Osteocyte (in vitro differentiated cells): ENCODE measurements at regions not wholly inside any gene's neighbourhood (a gene's known extent, or its start where the extent isn't known, plus 50 kb on each side); places are given as distances from the start of the nearest gene placed in this dataset.

Experiments
- DNase-seq: peaks from one replicate; pipeline ENCODE4 v3.0.0; 2021; ENCODE audit warnings: mixed read lengths; ENCODE audit not compliant: unreplicated experiment; ENCODE audit errors: extremely low spot score
- H3K27ac Mint-ChIP-seq: one replicate; pipeline ENCODE4 v1.8.0; 2021; ENCODE audit warnings: mild to moderate bottlenecking, mixed read lengths; ENCODE audit not compliant: unreplicated experiment
- H3K27me3 Mint-ChIP-seq: one replicate; pipeline ENCODE4 v1.8.0; 2021; ENCODE audit warnings: mixed read lengths; ENCODE audit not compliant: unreplicated experiment
- H3K36me3 Mint-ChIP-seq: one replicate; pipeline ENCODE4 v1.8.0; 2021; ENCODE audit warnings: mixed read lengths; ENCODE audit not compliant: unreplicated experiment
- H3K4me1 Mint-ChIP-seq: one replicate; pipeline ENCODE4 v1.8.0; 2021; ENCODE audit warnings: mixed read lengths; ENCODE audit not compliant: unreplicated experiment
- H3K4me3 Mint-ChIP-seq: one replicate; pipeline ENCODE4 v1.8.0; 2021; ENCODE audit warnings: mild to moderate bottlenecking, moderate library complexity, mixed read lengths; ENCODE audit not compliant: unreplicated experiment
- H3K9me3 Mint-ChIP-seq: one replicate; pipeline ENCODE4 v1.8.0; 2021; ENCODE audit warnings: mixed read lengths; ENCODE audit not compliant: unreplicated experiment
- TF ChIP-seq, protein P1 (sequence below): fragments of 200-600 bp; sonication (generic); IDR thresholded peaks from 2 replicates; pipeline ENCODE4 v1.5.0; 2021; ENCODE audit warnings: antibody characterized with exemption, mild to moderate bottlenecking, moderate library complexity

DNA sequence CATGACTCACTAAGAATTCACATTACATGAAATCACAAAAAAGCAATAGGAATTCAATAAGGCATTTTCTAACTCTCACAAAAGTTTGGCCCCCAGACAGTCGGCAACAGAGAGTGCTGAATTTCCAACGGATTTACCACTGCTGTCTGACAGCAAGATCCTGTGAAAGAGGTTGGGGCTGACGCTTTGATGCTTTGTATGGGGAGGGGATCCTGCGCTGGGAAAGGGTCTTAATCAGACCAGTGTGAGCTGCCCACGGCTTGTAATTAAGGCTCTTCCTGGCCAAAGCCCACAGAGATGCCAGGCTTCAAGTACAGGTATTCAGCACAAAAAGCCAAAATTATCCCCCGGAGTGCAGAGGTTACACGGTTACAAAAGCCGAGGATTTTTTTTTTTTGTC, 66.8 kb upstream of the TMCC3 start:
- Mint-ChIP-seq H3K27me3 (peaks cover 20% of the 10 kb centered on the region), H3K36me3 (no peaks in the 10 kb centered on the region), H3K9me3 (no peaks in the 10 kb centered on the region), H3K4me3 (no peak overlapping the region), H3K4me1 (peaks cover 9% of the 10 kb centered on the region), H3K27ac (no peak overlapping the region)
- DNase-seq, result no peak
- TF ChIP-seq, protein P1, sequence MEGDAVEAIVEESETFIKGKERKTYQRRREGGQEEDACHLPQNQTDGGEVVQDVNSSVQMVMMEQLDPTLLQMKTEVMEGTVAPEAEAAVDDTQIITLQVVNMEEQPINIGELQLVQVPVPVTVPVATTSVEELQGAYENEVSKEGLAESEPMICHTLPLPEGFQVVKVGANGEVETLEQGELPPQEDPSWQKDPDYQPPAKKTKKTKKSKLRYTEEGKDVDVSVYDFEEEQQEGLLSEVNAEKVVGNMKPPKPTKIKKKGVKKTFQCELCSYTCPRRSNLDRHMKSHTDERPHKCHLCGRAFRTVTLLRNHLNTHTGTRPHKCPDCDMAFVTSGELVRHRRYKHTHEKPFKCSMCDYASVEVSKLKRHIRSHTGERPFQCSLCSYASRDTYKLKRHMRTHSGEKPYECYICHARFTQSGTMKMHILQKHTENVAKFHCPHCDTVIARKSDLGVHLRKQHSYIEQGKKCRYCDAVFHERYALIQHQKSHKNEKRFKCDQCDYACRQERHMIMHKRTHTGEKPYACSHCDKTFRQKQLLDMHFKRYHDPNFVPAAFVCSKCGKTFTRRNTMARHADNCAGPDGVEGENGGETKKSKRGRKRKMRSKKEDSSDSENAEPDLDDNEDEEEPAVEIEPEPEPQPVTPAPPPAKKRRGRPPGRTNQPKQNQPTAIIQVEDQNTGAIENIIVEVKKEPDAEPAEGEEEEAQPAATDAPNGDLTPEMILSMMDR, result no peak

DNA sequence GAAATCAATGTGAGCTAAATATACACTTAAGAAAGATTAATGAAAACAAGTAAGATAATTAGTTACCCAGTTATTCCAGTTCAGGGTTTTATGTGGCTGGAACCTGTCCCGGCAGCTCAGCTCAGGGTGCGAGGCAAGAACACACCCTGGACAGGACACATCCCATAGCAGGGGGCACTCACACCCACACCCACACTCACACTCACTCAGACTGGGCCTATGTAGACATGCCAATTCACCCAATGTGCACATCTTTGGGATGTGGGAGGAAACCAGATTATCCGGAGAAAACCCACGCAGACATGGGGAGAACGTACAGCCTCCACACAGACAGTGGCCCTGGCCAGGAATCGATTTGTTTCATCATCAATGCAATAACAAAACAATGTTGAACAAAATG, 66.0 kb upstream of the TMCC3 start:
- H3K4me3 Mint-ChIP-seq, result no peak overlapping the region
- no peaks in the 10 kb centered on the region for H3K36me3 Mint-ChIP-seq
- H3K9me3 Mint-ChIP-seq, result no peaks in the 10 kb centered on the region
- TF ChIP-seq, protein P1, result no peak
- H3K4me1 Mint-ChIP-seq, result peaks cover 9% of the 10 kb centered on the region
- H3K27ac Mint-ChIP-seq, result no peak overlapping the region
- H3K27me3 Mint-ChIP-seq, result peaks cover 20% of the 10 kb centered on the region
- DNase-seq, result no peak

DNA sequence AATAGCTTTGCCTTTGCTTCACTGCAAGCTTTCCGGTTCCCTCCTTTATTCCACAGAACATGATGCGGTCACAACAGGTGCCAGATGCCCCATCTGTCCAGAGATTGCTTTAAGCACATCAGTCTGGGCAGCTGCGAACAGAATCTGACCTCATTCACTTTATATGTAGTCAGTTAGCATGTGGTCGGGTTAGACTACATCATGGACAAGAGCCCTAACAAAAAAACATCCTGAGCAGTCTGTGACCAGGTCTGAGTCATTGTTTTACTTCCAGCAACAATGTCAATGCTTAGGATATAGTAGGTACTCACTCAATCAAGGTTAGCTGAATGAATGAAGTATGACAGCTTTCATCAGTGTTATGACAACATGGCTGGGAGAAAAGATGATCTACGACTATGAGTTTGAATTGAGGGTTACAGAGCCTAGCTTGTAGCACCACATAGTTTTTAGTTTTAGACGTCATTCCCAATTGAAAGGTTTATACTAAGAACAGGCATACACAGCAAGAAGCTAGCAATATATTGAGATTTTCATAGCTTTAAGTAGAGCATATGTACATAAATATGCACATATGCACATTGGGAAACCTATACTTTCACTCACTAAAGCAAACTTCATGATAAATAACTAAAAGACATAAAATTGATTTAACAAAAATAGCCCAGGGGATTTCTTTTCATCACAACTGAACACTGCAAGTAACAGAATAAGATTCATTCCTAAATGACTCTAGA, 64.2 kb upstream of the TMCC3 start:
- H3K36me3 Mint-ChIP-seq, result no peaks in the 10 kb centered on the region
- no peaks in the 10 kb centered on the region for H3K9me3 Mint-ChIP-seq
- no peak for DNase-seq
- H3K27me3 Mint-ChIP-seq, result peaks cover 25% of the 10 kb centered on the region
- no peak overlapping the region for H3K27ac Mint-ChIP-seq
- H3K4me3 Mint-ChIP-seq, result no peak overlapping the region
- TF ChIP-seq, protein P1, result no peak
- H3K4me1 Mint-ChIP-seq, result peaks cover 9% of the 10 kb centered on the region

DNA sequence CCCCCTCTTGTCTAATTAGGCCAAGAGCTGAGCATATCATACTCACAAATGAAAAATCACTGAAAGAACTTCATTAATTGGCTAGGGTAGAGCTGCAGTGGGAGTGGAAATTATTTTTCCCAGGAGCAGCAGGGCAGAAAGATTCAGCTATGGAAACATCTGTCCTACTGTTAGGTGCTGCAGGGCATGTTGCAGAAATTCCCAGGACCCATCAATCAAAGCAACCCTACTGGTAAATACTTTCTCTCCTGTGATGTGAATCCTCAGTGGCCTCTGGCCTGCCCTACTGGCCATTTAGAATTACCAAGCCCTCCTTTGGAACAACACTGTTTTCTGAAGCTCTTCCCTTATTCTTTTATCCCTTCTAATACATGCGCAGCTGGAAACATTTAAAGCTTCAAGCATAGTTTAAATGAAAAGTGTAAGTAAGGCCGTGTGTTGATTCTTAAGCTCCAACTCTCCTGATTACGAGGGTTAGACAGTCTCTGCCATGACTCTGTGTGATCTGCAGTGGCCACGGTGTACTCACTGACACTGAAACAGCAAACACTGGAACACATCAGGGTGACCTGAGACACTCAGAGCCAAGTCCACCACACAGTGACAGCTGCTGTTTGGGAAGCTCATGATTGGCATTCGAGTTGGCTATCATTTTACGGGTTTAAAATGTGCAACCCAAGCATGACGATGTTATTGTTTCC, 62.6 kb upstream of the TMCC3 start:
- H3K27me3 Mint-ChIP-seq, result peaks cover 32% of the 10 kb centered on the region
- peaks cover 9% of the 10 kb centered on the region for H3K4me1 Mint-ChIP-seq
- H3K27ac Mint-ChIP-seq, result peak overlapping the region; percentile 5
- H3K36me3 Mint-ChIP-seq, result no peaks in the 10 kb centered on the region
- TF ChIP-seq, protein P1, result no peak
- DNase-seq, result no peak
- no peak overlapping the region for H3K4me3 Mint-ChIP-seq
- no peaks in the 10 kb centered on the region for H3K9me3 Mint-ChIP-seq

DNA sequence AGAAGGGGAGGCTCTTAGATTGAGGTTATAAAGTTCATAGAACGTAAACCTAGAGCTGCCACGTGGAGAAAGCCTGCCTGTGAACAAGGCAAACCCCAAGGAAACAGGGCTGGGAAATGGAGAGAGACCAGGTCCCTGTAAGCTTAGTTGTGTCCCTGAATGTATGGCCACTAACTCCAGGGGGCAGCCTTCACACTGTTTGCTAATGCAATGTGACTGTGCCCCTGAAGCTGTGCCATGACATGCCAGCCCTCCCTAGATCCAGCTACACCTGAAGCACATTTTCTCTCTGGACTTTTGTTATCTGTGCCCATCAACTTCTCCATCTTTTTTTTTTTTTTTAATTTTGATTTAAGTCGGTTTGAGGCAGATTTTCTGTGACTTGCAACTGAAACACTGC, 60.6 kb upstream of the TMCC3 start:
- peaks cover 7% of the 10 kb centered on the region for H3K4me1 Mint-ChIP-seq
- H3K27ac Mint-ChIP-seq, result no peak overlapping the region
- H3K4me3 Mint-ChIP-seq, result no peak overlapping the region
- peaks cover 28% of the 10 kb centered on the region for H3K27me3 Mint-ChIP-seq
- DNase-seq, result no peak
- TF ChIP-seq, protein P1, result peak; percentile 42
- no peaks in the 10 kb centered on the region for H3K9me3 Mint-ChIP-seq
- no peaks in the 10 kb centered on the region for H3K36me3 Mint-ChIP-seq
